H1 (cell line): ENCODE measurements at regions not wholly inside any gene's neighbourhood (a gene's known extent, or its start where the extent isn't known, plus 50 kb on each side); places are given as distances from the start of the nearest gene placed in this dataset.

Experiments used
- CTCF ChIA-PET: fragments of 300-600 bp; sonication (Branson Sonifier 250); formaldehyde crosslinking; loops from one replicate; lab custom pipeline; 2021; ENCODE audit not compliant: partially characterized antibody; lab: Charles Lee
- POLR2A ChIA-PET: fragments of 300-600 bp; sonication (Branson Sonifier 250); formaldehyde crosslinking; loops from one replicate; lab custom pipeline; 2021; ENCODE audit warnings: inconsistent platforms; ENCODE audit not compliant: partially characterized antibody; lab: Charles Lee
- DNase-seq, 2 experiments: peaks; one replicate each; pipeline versions ENCODE4 v3.0.0 to v3.0.0-alpha.2; 2010 to 2022; ENCODE audit warnings: low spot score in 2 of 2, low read depth in 1 of 2, mixed read lengths in 1 of 2
- FAIRE-seq: peaks from 2 replicates; lab custom pipeline; 2011; peaks lifted over from hg19 to GRCh38; lab: Jason Lieb, UNC
- H2AFZ ChIP-seq: 2 replicates; pipeline ENCODE4 v1.8.1; 2012; ENCODE audit warnings: low read length, inconsistent platforms
- H2AK5ac ChIP-seq: 2 replicates; pipeline ENCODE4 v1.6.1; 2013; ENCODE audit warnings: low read depth, low read length
- H2BK120ac ChIP-seq: replicated peaks from 2 replicates; pipeline ENCODE3; 2013; ENCODE audit warnings: low read depth, low read length, inconsistent platforms
- H2BK12ac ChIP-seq: 2 replicates; pipeline ENCODE4 v1.6.1; 2013; ENCODE audit warnings: low read depth, low read length
- H2BK15ac ChIP-seq: 2 replicates; pipeline ENCODE4 v1.6.1; 2013; ENCODE audit warnings: low read length
- H2BK20ac ChIP-seq: 2 replicates; pipeline ENCODE4 v1.6.1; 2013; ENCODE audit warnings: low read length
- H2BK5ac ChIP-seq: 2 replicates; pipeline ENCODE4 v1.6.1; 2013; ENCODE audit warnings: low read depth, low read length
- H3K14ac ChIP-seq: 2 replicates; pipeline ENCODE4 v1.6.1; 2013; ENCODE audit warnings: inconsistent platforms; ENCODE audit not compliant: insufficient read length
- H3K18ac ChIP-seq: 2 replicates; pipeline ENCODE4 v1.6.1; 2013; ENCODE audit warnings: low read length; ENCODE audit errors: extremely low read depth
- H3K23ac ChIP-seq: 2 replicates; pipeline ENCODE4 v1.6.1; 2013; ENCODE audit warnings: inconsistent platforms; ENCODE audit not compliant: insufficient read length
- H3K23me2 ChIP-seq: 2 replicates; pipeline ENCODE4 v1.6.1; 2013; ENCODE audit warnings: low read depth, low read length
- H3K27ac ChIP-seq: 2 replicates; pipeline ENCODE4 v1.6.1; 2011; ENCODE audit warnings: low read depth, low read length, inconsistent platforms
- H3K27me3 ChIP-seq, 4 experiments: replicated peaks in 1 of 4; 1 replicate in 1 of 4; 2 replicates in 3 of 4; pipeline versions ENCODE4 v1.6.1 to v1.8.1; 2011 to 2013; ENCODE audit warnings: low read length in 3 of 4, mild to moderate bottlenecking in 3 of 4, inconsistent platforms in 2 of 4, mixed read lengths in 2 of 4, moderate library complexity in 1 of 4; ENCODE audit not compliant: control insufficient read depth in 3 of 4, insufficient read depth in 3 of 4; ENCODE audit errors: extremely low read depth in 1 of 4
- H3K36me3 ChIP-seq, 4 experiments: 2 replicates each; pipeline versions ENCODE4 v1.6.1 to v1.8.1; 2011 to 2013; ENCODE audit warnings: mild to moderate bottlenecking in 4 of 4, low read length in 3 of 4, moderate library complexity in 2 of 4, control low read depth in 1 of 4, inconsistent platforms in 1 of 4; ENCODE audit not compliant: insufficient read depth in 4 of 4, control insufficient read depth in 2 of 4
- H3K4ac ChIP-seq: replicated peaks from 2 replicates; pipeline ENCODE3; 2013; ENCODE audit warnings: low read length, low read depth, mixed read lengths, inconsistent platforms; ENCODE audit not compliant: insufficient read length
- H3K4me1 ChIP-seq, 4 experiments: replicated peaks in 1 of 4; 1 replicate in 1 of 4; 2 replicates in 3 of 4; pipeline versions ENCODE4 v1.6.1 to v1.8.1; 2011 to 2013; ENCODE audit warnings: low read length in 3 of 4, inconsistent platforms in 2 of 4, mixed read lengths in 1 of 4; ENCODE audit not compliant: insufficient read depth in 4 of 4, control insufficient read depth in 3 of 4
- H3K4me2 ChIP-seq, 2 experiments: 2 replicates each; pipeline versions ENCODE4 v1.6.1 to v1.8.1; 2011 to 2013; ENCODE audit warnings: low read depth in 2 of 2, low read length in 2 of 2, control low read depth in 1 of 2, inconsistent platforms in 1 of 2, mild to moderate bottlenecking in 1 of 2; ENCODE audit not compliant: insufficient read depth in 1 of 2
- H3K4me3 ChIP-seq, 4 experiments: fragments of 200-600, 300-600 bp in 1 of 4; sonication (generic), shearing (Covaris generic), sonication (Bioruptor Twin) in 1 of 4; 2 replicates each; pipeline versions ENCODE4 v1.5.1 to v1.8.1; 2011 to 2016; ENCODE audit warnings: low read length in 4 of 4, low read depth in 3 of 4, control low read depth in 2 of 4, inconsistent platforms in 2 of 4, mild to moderate bottlenecking in 2 of 4, mixed read lengths in 1 of 4, moderate library complexity in 1 of 4; ENCODE audit not compliant: insufficient read depth in 2 of 4; ENCODE audit errors: extremely low read depth in 1 of 4
- H3K56ac ChIP-seq: replicated peaks from 2 replicates; pipeline ENCODE3; 2013; ENCODE audit warnings: low read depth, mild to moderate bottlenecking, mixed read lengths, low read length, inconsistent platforms; ENCODE audit not compliant: insufficient read length
- H3K79me1 ChIP-seq: 2 replicates; pipeline ENCODE4 v1.6.1; 2013; ENCODE audit warnings: low read depth, low read length, control low read depth
- H3K79me2 ChIP-seq, 2 experiments: 2 replicates each; pipeline versions ENCODE4 v1.6.1 to v1.8.1; 2012 to 2013; ENCODE audit warnings: low read length in 2 of 2, mild to moderate bottlenecking in 2 of 2, inconsistent platforms in 1 of 2; ENCODE audit not compliant: insufficient read depth in 2 of 2, control insufficient read depth in 1 of 2
- H3K9ac ChIP-seq, 4 experiments: replicated peaks in 1 of 4; 1 replicate in 1 of 4; 2 replicates in 3 of 4; pipeline versions ENCODE4 v1.6.1 to v1.8.1; 2011 to 2013; ENCODE audit warnings: low read depth in 3 of 4, low read length in 3 of 4, control low read depth in 2 of 4, mild to moderate bottlenecking in 2 of 4, moderate library complexity in 2 of 4, inconsistent platforms in 1 of 4; ENCODE audit errors: extremely low read depth in 1 of 4
- H3K9me3 ChIP-seq, 2 experiments: 2 replicates each; pipeline versions ENCODE4 v1.6.1 to v1.8.1; 2012 to 2013; ENCODE audit warnings: mild to moderate bottlenecking in 2 of 2, moderate library complexity in 2 of 2, control low read depth in 1 of 2, inconsistent platforms in 1 of 2, low read depth in 1 of 2, low read length in 1 of 2, mixed read lengths in 1 of 2; ENCODE audit not compliant: insufficient read depth in 2 of 2
- H4K20me1 ChIP-seq, 2 experiments: replicated peaks in 1 of 2; 2 replicates each; pipeline versions ENCODE3 to v1.8.1; 2011 to 2013; ENCODE audit warnings: inconsistent platforms in 2 of 2, low read length in 2 of 2, mild to moderate bottlenecking in 1 of 2; ENCODE audit not compliant: insufficient read depth in 2 of 2, control insufficient read depth in 1 of 2
- H4K5ac ChIP-seq: 2 replicates; pipeline ENCODE4 v1.6.1; 2013; ENCODE audit warnings: low read length, low read depth, mixed read lengths, inconsistent platforms; ENCODE audit not compliant: insufficient read length
- H4K8ac ChIP-seq: 2 replicates; pipeline ENCODE4 v1.8.0; 2013; ENCODE audit warnings: mild to moderate bottlenecking, moderate library complexity, low read length, inconsistent platforms; ENCODE audit not compliant: insufficient read depth; ENCODE audit errors: extremely low read depth
- H4K91ac ChIP-seq: replicated peaks from 2 replicates; pipeline ENCODE3; 2013; ENCODE audit warnings: low read length, mixed read lengths, inconsistent platforms; ENCODE audit not compliant: insufficient read length
- CBX5 ChIP-seq: fragments of 300-800, 300-1000 bp; sonication (generic); IDR thresholded peaks from 2 replicates; pipeline ENCODE4 v1.7.1; 2016; ENCODE audit warnings: antibody characterized with exemption, low read length, low read depth
- CTBP2 ChIP-seq: IDR thresholded peaks from 2 replicates; pipeline ENCODE4 v1.7.0; 2011; ENCODE audit warnings: borderline replicate concordance, mild to moderate bottlenecking, moderate library complexity, mixed read lengths, low read length; ENCODE audit not compliant: insufficient read depth, insufficient read length
- GTF2F1 ChIP-seq: IDR thresholded peaks from 2 replicates; pipeline ENCODE4 v1.6.1; 2012; ENCODE audit warnings: low read depth, low read length, improper control_type of control experiment, borderline replicate concordance
- NANOG ChIP-seq: IDR thresholded peaks from 2 replicates; pipeline ENCODE4 v1.6.1; 2011; ENCODE audit warnings: low read length, low read depth, mild to moderate bottlenecking, inconsistent platforms; ENCODE audit not compliant: insufficient read depth, poor library complexity, severe bottlenecking
- WGBS, 2 experiments: shearing (Covaris generic) in 1 of 2; methylation state at CpG; one replicate each; pipeline versions ENCODE4 v1.1.6 to v1.1.7; 2013 to 2015; ENCODE audit warnings: low lambda C conversion rate in 2 of 2, mixed read lengths in 2 of 2, inconsistent platforms in 1 of 2, low coverage in 1 of 2, missing lambda C conversion rate in 1 of 2; ENCODE audit not compliant: insufficient replicate concordance in 2 of 2, insufficient coverage in 1 of 2, insufficient read length in 1 of 2; ENCODE audit errors: extremely low coverage in 1 of 2, missing lambda C conversion rate in 1 of 2; 5-methylcytosine and 5-hydroxymethylcytosine counted together

- no peaks in the 10 kb centered on the region; a peak in 1 of 7 replicates for H3K4me1 ChIP-seq
- no peak overlapping the region for H3K9ac ChIP-seq
- no peak overlapping the region for H3K18ac ChIP-seq
- TF ChIP-seq NANOG (no peak), CTBP2 (no peak), GTF2F1 (no peak), CBX5 (no peak)
- no peak overlapping the region for H3K14ac ChIP-seq
- no peaks in the 10 kb centered on the region for H3K36me3 ChIP-seq
- no peaks in the 10 kb centered on the region for H3K79me1 ChIP-seq
- peaks cover 10 to 14% of the 10 kb centered on the region in 2 experiments for H3K9me3 ChIP-seq
- H2BK20ac ChIP-seq: no peak overlapping the region
- no peaks in the 10 kb centered on the region for H3K79me2 ChIP-seq
- H3K27ac ChIP-seq: no peak overlapping the region
- no peak overlapping the region for H2BK5ac ChIP-seq
- H4K91ac ChIP-seq: no peak overlapping the region
- H3K23me2 ChIP-seq: no peaks in the 10 kb centered on the region
- no peak overlapping the region for H3K4me3 ChIP-seq
- H2BK120ac ChIP-seq: no peak overlapping the region
- H2AFZ ChIP-seq: no peak overlapping the region
- H3K4ac ChIP-seq: no peak overlapping the region
- POLR2A ChIA-PET: no interaction called here
- H3K23ac ChIP-seq: no peak overlapping the region
- 92% methylated on average over 7 of the region's 7 CpGs; no CpG with 5 or more reads in 1 of the 2 experiments for WGBS, 2 experiments
- no peak overlapping the region for H3K56ac ChIP-seq
- H2AK5ac ChIP-seq: no peak overlapping the region
- H4K5ac ChIP-seq: no peak overlapping the region
- no peak overlapping the region for H2BK15ac ChIP-seq
- DNase-seq: no peak
- CTCF ChIA-PET: interaction anchor here (1.2 kb wide), 1 partner anchor 262 kb away, joined by 3 read pairs; no protein-coding TSS in a partner anchor
- H2BK12ac ChIP-seq: no peak overlapping the region
- no peak for FAIRE-seq
- H3K4me2 ChIP-seq: no peak overlapping the region
- no peaks in the 10 kb centered on the region; a peak in 1 of 7 replicates for H3K27me3 ChIP-seq
- H4K20me1 ChIP-seq: no peaks in the 10 kb centered on the region
- no peak overlapping the region for H4K8ac ChIP-seq
Observed at GRCh38 chr1:5371270-5371669, 621.0 kb downstream of the NPHP4 start.
